ENCODE measurements at regions not wholly inside any gene's neighbourhood (a gene's known extent, or its start where the extent isn't known, plus 50 kb on each side); places are given as distances from the start of the nearest gene placed in this dataset.
"Not testable (repeated sequence)": the region's sequence is repeated elsewhere in the genome, so short reads cannot be mapped to it uniquely, and the experiment has no call there.

- H3K4me1 Mint-ChIP-seq = peaks cover 15 to 26% (median 15%) of the 10 kb centered on the region in 3 donors
- H3K4me3 Mint-ChIP-seq = no peak overlapping the region
- H3K27ac Mint-ChIP-seq = peak overlapping the region in 1 of 3 donors; percentile 73
- no peaks in the 10 kb centered on the region for H3K27me3 Mint-ChIP-seq
- peaks cover 0 to 8% (median 0%) of the 10 kb centered on the region in 3 donors for H3K9me3 Mint-ChIP-seq
- peaks cover 4% of the 10 kb centered on the region for H3K36me3 Mint-ChIP-seq
Observed at GRCh38 chr4:4946416-4946815, 72.8 kb downstream of the CYTL1 start.

GRCh38 chr4:4947721-4948120, 71.5 kb downstream of the CYTL1 start:
- peaks cover 4% of the 10 kb centered on the region for H3K36me3 Mint-ChIP-seq
- H3K9me3 Mint-ChIP-seq = peaks cover 2 to 8% (median 2%) of the 10 kb centered on the region in 3 donors
- no peak overlapping the region for H3K4me3 Mint-ChIP-seq
- H3K27ac Mint-ChIP-seq = no peak overlapping the region
- H3K4me1 Mint-ChIP-seq = peaks cover 10 to 17% (median 15%) of the 10 kb centered on the region in 3 donors
- no peaks in the 10 kb centered on the region for H3K27me3 Mint-ChIP-seq

- no peak overlapping the region for H3K27ac Mint-ChIP-seq
- H3K9me3 Mint-ChIP-seq = peaks cover 2 to 8% (median 2%) of the 10 kb centered on the region in 3 donors
- no peak overlapping the region for H3K4me3 Mint-ChIP-seq
- H3K36me3 Mint-ChIP-seq = peaks cover 4% of the 10 kb centered on the region
- H3K4me1 Mint-ChIP-seq = peaks cover 5 to 16% (median 12%) of the 10 kb centered on the region in 3 donors
- H3K27me3 Mint-ChIP-seq = no peaks in the 10 kb centered on the region
Observed at GRCh38 chr4:4948370-4948769, 70.9 kb downstream of the CYTL1 start.

DNA sequence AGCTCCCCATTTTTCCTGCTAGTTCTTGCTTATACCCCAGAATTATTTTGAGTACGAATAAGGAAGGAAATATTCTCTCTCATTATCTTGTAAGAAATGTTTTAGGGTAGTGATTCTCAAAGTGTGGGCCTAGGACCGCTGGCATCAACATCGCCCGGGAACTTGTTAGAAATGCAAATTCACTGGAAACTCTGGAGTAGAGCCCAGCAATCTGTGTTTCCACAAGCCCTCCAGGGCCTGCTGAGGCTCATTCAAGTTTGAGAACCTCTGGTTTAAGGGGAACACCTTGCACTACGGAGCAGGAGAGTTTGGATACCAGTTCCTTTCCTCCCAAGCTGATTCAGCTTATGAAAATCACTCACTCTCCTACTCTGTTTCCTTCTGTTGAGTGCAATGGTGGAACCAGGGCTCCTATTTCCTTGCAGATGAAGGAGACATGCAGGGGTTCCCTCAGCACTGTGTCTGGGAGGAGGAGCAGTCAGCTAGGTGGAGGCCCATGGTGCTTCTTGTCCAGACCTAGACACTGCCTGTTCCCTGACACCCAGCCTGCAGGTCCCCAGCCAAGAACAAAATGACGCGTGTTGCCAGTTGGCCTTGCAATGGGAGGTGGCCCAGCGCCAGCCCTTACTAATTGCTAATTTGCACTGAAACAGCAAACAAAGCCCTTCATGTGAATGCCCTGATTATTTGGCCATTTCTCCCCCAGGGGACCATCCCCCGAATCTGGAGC, 68.5 kb downstream of the CYTL1 start:
- Mint-ChIP-seq H3K9me3 (peaks cover 0 to 4% (median 2%) of the 10 kb centered on the region in 3 donors), H3K27me3 (no peaks in the 10 kb centered on the region), H3K27ac (no peak overlapping the region), H3K36me3 (peaks cover 2% of the 10 kb centered on the region), H3K4me1 (peaks cover 0 to 2% (median 0%) of the 10 kb centered on the region in 3 donors), H3K4me3 (no peak overlapping the region)

- no peak overlapping the region for H3K27ac Mint-ChIP-seq
- H3K36me3 Mint-ChIP-seq = no peaks in the 10 kb centered on the region
- peaks cover 0 to 4% (median 2%) of the 10 kb centered on the region in 3 donors for H3K9me3 Mint-ChIP-seq
- H3K27me3 Mint-ChIP-seq = no peaks in the 10 kb centered on the region
- peaks cover 0 to under 1% (median 0%) of the 10 kb centered on the region in 3 donors for H3K4me1 Mint-ChIP-seq
- no peak overlapping the region for H3K4me3 Mint-ChIP-seq
Observed at GRCh38 chr4:4952273-4952672, 67.0 kb downstream of the CYTL1 start.

DNA sequence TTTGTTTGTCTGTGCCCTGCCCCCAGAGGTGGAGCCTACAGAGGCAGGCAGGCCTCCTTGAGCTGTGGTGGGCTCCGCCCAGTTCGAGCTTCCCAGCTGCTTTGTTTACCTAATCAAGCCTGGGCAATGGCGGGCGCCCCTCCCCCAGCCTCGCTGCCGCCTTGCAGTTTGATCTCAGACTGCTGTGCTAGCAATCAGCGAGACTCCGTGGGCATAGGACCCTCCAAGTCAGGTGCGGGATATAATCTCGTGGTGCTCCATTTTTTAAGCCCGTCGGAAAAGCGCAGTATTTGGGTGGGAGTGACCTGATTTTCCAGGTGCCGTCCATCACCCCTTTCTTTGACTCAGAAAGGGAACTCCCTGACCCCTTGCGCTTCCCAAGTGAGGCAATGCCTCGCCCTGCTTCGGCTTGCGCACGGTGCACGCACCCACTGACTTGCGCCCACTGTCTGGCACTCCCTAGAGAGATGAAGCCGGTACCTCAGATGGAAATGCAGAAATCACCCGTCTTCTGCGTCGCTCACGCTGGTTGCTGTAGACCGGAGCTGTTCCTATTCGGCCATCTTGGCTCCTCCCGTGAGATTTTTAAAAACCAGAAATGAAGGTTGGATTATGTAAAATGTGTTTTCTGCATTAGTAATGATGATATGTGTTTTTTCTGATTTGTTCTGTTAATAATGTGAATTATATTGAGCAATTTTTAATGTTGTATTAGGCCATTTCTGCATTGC, 59.7 kb downstream of the CYTL1 start:
- H3K36me3 Mint-ChIP-seq, H3K27me3 Mint-ChIP-seq, H3K4me1 Mint-ChIP-seq, H3K27ac Mint-ChIP-seq: not testable (repeated sequence)
- H3K4me3 Mint-ChIP-seq = peak overlapping the region in 1 of 4 donors; percentile 52
- peaks cover 10 to 26% (median 22%) of the 10 kb centered on the region in 3 donors for H3K9me3 Mint-ChIP-seq

GRCh38 chr4:4960574-4960973, 58.7 kb downstream of the CYTL1 start:
- H3K27me3 Mint-ChIP-seq = peaks cover 2% of the 10 kb centered on the region
- H3K27ac Mint-ChIP-seq = no peak overlapping the region
- H3K36me3 Mint-ChIP-seq = peaks cover 2% of the 10 kb centered on the region
- H3K4me3 Mint-ChIP-seq = no peak overlapping the region
- H3K9me3 Mint-ChIP-seq = peaks cover 10 to 31% (median 25%) of the 10 kb centered on the region in 3 donors
- no peaks in the 10 kb centered on the region for H3K4me1 Mint-ChIP-seq

DNA sequence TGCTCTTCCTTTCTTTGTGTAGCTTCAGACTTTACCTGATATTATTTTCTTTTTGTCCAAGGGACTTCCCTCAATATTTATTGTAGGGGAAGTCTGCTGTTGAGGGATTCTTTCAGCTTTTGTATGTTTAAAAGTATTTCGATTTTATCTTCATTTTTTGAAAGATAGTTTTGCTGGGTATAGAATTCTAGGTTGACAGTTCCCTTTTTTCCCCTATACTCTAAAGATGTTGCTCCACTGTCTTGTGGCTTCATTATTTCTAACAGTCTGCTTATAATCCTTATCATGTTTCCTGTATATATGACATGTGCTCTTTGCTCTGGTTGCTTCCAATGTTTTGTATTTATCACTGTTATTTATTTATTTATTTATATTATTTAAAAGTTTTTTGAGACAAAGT, 57.3 kb downstream of the CYTL1 start:
- Mint-ChIP-seq H3K4me1 (no peaks in the 10 kb centered on the region), H3K27me3 (peaks cover 2% of the 10 kb centered on the region), H3K27ac (no peak overlapping the region), H3K36me3 (peaks cover 2% of the 10 kb centered on the region), H3K9me3 (peaks cover 10 to 31% (median 25%) of the 10 kb centered on the region in 3 donors), H3K4me3 (no peak overlapping the region)

DNA sequence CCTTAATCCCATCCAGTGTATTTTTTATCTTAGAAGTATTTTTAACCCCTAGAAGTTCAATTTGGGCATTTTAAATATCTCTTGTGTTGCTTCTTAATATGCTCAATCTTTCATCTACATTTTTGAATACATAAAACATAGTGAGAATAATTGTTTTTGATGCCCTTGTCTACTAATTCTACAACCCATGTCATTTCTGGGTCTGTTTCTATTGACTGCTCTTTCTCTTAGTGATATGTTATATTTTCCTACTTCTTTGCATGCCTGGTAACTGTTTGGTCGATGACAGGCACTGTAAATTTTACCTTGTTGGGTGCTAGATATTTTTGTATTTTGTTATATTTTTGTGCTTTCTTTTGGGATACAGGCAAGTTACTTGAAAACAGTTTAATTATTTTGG, 56.3 kb downstream of the CYTL1 start:
- peak overlapping the region in 2 of 4 donors; percentile 65 for H3K4me3 Mint-ChIP-seq
- peaks cover 2% of the 10 kb centered on the region for H3K27me3 Mint-ChIP-seq
- no peak overlapping the region for H3K27ac Mint-ChIP-seq
- peaks cover 10 to 31% (median 25%) of the 10 kb centered on the region in 3 donors for H3K9me3 Mint-ChIP-seq
- H3K36me3 Mint-ChIP-seq = peaks cover 2% of the 10 kb centered on the region
- H3K4me1 Mint-ChIP-seq = no peaks in the 10 kb centered on the region

All from IgD-negative memory B cell (primary cell).